Chondrocyte (in vitro differentiated cells): ENCODE measurements at regions not wholly inside any gene's neighbourhood (a gene's known extent, or its start where the extent isn't known, plus 50 kb on each side); places are given as distances from the start of the nearest gene placed in this dataset.
A peak's percentile ranks its signal among the peaks of the same experiment; 100 is the strongest.

Experiments used
- DNase-seq: peaks from one replicate; pipeline ENCODE4 v3.0.0; 2021; ENCODE audit warnings: mixed read lengths, low spot score
- H3K27ac Mint-ChIP-seq: one replicate; pipeline ENCODE4 v1.8.0; 2021; ENCODE audit warnings: mild to moderate bottlenecking, moderate library complexity, mixed read lengths; ENCODE audit not compliant: unreplicated experiment
- H3K27me3 Mint-ChIP-seq: 2 replicates; pipeline ENCODE4 v1.8.0; 2021; ENCODE audit warnings: low read depth, mixed read lengths
- H3K36me3 Mint-ChIP-seq: 2 replicates; pipeline ENCODE4 v1.8.0; 2021; ENCODE audit warnings: low read depth, mixed read lengths
- H3K4me1 Mint-ChIP-seq: 2 replicates; pipeline ENCODE4 v1.8.0; 2021; ENCODE audit warnings: low read depth, mild to moderate bottlenecking, mixed read lengths
- H3K4me3 Mint-ChIP-seq: one replicate; pipeline ENCODE4 v1.8.0; 2021; ENCODE audit warnings: mild to moderate bottlenecking, moderate library complexity, mixed read lengths; ENCODE audit not compliant: unreplicated experiment
- H3K9me3 Mint-ChIP-seq: 2 replicates; pipeline ENCODE4 v1.8.0; 2021; ENCODE audit warnings: low read depth, mixed read lengths
- CTCF ChIP-seq: fragments of 200-600 bp; sonication (generic); IDR thresholded peaks from 2 replicates; pipeline ENCODE4 v1.5.0; 2021; ENCODE audit warnings: antibody characterized with exemption, mild to moderate bottlenecking, moderate library complexity

GRCh38 chr3:124118397-124118796, 126.5 kb upstream of the ROPN1 start:
- Mint-ChIP-seq H3K27ac (peak overlapping the region; percentile 83), H3K9me3 (no peaks in the 10 kb centered on the region)

GRCh38 chr3:124119056-124119716, 127.3 kb upstream of the ROPN1 start:
- H3K27ac Mint-ChIP-seq = peak overlapping the region; percentile 83
- DNase-seq = no peak
- H3K4me1 Mint-ChIP-seq = peaks cover 49% of the 10 kb centered on the region
- no peaks in the 10 kb centered on the region for H3K9me3 Mint-ChIP-seq
- H3K4me3 Mint-ChIP-seq = no peak overlapping the region
- no peaks in the 10 kb centered on the region for H3K27me3 Mint-ChIP-seq
- no peaks in the 10 kb centered on the region for H3K36me3 Mint-ChIP-seq
- TF ChIP-seq CTCF = no peak

More at GRCh38 chr3:124118397-124118796, 126.5 kb upstream of the ROPN1 start:
- no peak for DNase-seq
- Mint-ChIP-seq H3K4me3 (no peak overlapping the region), H3K27me3 (no peaks in the 10 kb centered on the region), H3K4me1 (peaks cover 49% of the 10 kb centered on the region), H3K36me3 (no peaks in the 10 kb centered on the region)
- TF ChIP-seq CTCF = no peak

GRCh38 chr3:124121379-124122312, 129.7 kb upstream of the ROPN1 start:
- Mint-ChIP-seq H3K4me3 (no peak overlapping the region), H3K27me3 (no peaks in the 10 kb centered on the region), H3K9me3 (no peaks in the 10 kb centered on the region), H3K36me3 (no peaks in the 10 kb centered on the region), H3K4me1 (peaks cover 34% of the 10 kb centered on the region), H3K27ac (no peak overlapping the region)
- DNase-seq = no peak
- TF ChIP-seq CTCF = no peak

GRCh38 chr3:124125315-124125714, 133.4 kb upstream of the ROPN1 start:
- DNase-seq = no peak
- Mint-ChIP-seq H3K27ac (no peak overlapping the region), H3K4me3 (no peak overlapping the region), H3K27me3 (no peaks in the 10 kb centered on the region), H3K36me3 (no peaks in the 10 kb centered on the region), H3K9me3 (no peaks in the 10 kb centered on the region), H3K4me1 (no peaks in the 10 kb centered on the region)
- no peak for TF ChIP-seq CTCF

GRCh38 chr3:124126436-124127023, 134.6 kb upstream of the ROPN1 start:
- no peak for DNase-seq
- Mint-ChIP-seq H3K36me3 (no peaks in the 10 kb centered on the region), H3K27ac (no peak overlapping the region), H3K4me3 (no peak overlapping the region), H3K4me1 (peaks cover 7% of the 10 kb centered on the region), H3K27me3 (no peaks in the 10 kb centered on the region), H3K9me3 (no peaks in the 10 kb centered on the region)
- TF ChIP-seq CTCF = no peak
